ENCODE measurements at regions not wholly inside any gene's neighbourhood (a gene's known extent, or its start where the extent isn't known, plus 50 kb on each side); places are given as distances from the start of the nearest gene placed in this dataset.
"Not testable (repeated sequence)": the region's sequence is repeated elsewhere in the genome, so short reads cannot be mapped to it uniquely, and the experiment has no call there.

GRCh38 chr12:88361493-88361892 lies 218.8 kb downstream of the KITLG start:
- H3K4me3 Mint-ChIP-seq: no peak overlapping the region
- ChIA-PET CTCF (no interaction called here), POLR2A (interaction anchor here (1.0 kb wide), 1 partner anchor 10 kb away, joined by 3 read pairs; no protein-coding TSS in a partner anchor)
- intact Hi-C loops (cut with micrococcal nuclease): no loop called here
- no peaks in the 10 kb centered on the region for H3K4me1 Mint-ChIP-seq (ENCODE audit: low read depth)
- TF ChIP-seq, protein P1, sequence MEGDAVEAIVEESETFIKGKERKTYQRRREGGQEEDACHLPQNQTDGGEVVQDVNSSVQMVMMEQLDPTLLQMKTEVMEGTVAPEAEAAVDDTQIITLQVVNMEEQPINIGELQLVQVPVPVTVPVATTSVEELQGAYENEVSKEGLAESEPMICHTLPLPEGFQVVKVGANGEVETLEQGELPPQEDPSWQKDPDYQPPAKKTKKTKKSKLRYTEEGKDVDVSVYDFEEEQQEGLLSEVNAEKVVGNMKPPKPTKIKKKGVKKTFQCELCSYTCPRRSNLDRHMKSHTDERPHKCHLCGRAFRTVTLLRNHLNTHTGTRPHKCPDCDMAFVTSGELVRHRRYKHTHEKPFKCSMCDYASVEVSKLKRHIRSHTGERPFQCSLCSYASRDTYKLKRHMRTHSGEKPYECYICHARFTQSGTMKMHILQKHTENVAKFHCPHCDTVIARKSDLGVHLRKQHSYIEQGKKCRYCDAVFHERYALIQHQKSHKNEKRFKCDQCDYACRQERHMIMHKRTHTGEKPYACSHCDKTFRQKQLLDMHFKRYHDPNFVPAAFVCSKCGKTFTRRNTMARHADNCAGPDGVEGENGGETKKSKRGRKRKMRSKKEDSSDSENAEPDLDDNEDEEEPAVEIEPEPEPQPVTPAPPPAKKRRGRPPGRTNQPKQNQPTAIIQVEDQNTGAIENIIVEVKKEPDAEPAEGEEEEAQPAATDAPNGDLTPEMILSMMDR (IDR thresholded peaks at IDR 0.05): no peak
- no peaks in the 10 kb centered on the region for H3K9me3 Mint-ChIP-seq
- H3K27me3 Mint-ChIP-seq: no peaks in the 10 kb centered on the region
- H3K27ac Mint-ChIP-seq: no peak overlapping the region
- ATAC-seq (no peak), DNase-seq (no peak)
- H3K36me3 Mint-ChIP-seq (ENCODE audit: low read depth): no peaks in the 10 kb centered on the region

DNA sequence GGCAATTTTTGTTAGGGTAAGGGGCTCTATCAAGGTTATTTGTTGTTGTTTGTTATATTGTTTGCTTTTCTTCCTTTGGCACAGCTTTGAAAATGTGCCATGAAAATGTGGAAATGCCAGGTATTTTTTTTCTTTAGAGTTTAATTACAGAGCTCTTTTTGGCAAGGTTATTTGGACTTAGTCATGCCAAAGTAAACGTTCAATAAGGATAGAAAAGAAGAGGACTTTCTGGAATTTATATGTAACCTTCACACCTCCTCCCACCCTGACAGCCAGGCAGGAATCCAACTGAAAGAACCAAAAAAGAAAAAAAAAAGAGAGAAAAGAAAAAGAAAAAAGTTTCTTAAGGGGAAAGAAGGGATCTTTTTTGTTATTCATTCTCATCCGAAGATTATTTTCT lies 217.8 kb downstream of the KITLG start:
- ATAC-seq: no peak
- no peak for DNase-seq
- POLR2A ChIA-PET: interaction anchor here (0.7 kb wide), 1 partner anchor 174 kb away, joined by 5 read pairs; no protein-coding TSS in a partner anchor
- Mint-ChIP-seq H3K4me1 (ENCODE audit: low read depth) (no peaks in the 10 kb centered on the region), H3K4me3 (no peak overlapping the region), H3K9me3 (no peaks in the 10 kb centered on the region), H3K27ac (no peak overlapping the region), H3K36me3 (ENCODE audit: low read depth) (no peaks in the 10 kb centered on the region), H3K27me3 (no peaks in the 10 kb centered on the region)
- intact Hi-C loops (cut with micrococcal nuclease): no loop called here
- TF ChIP-seq, protein P1 (IDR thresholded peaks at IDR 0.05): no peak
- CTCF ChIA-PET: interaction anchor here (0.6 kb wide), 1 partner anchor 30 kb away, joined by 3 read pairs; no protein-coding TSS in a partner anchor

GRCh38 chr12:88365403-88365802 lies 214.9 kb downstream of the KITLG start:
- no peaks in the 10 kb centered on the region for H3K27me3 Mint-ChIP-seq
- ChIA-PET CTCF (interaction anchor here (1.3 kb wide), 1 partner anchor 29 kb away, joined by 3 read pairs; no protein-coding TSS in a partner anchor), POLR2A (no interaction called here)
- no peaks in the 10 kb centered on the region for H3K36me3 Mint-ChIP-seq (ENCODE audit: low read depth)
- H3K4me1 Mint-ChIP-seq (ENCODE audit: low read depth): no peaks in the 10 kb centered on the region
- DNase-seq (no peak), ATAC-seq (no peak)
- no peaks in the 10 kb centered on the region for H3K9me3 Mint-ChIP-seq
- intact Hi-C loops (cut with micrococcal nuclease): no loop called here
- H3K27ac Mint-ChIP-seq: no peak overlapping the region
- TF ChIP-seq, protein P1 (IDR thresholded peaks at IDR 0.05): no peak
- no peak overlapping the region for H3K4me3 Mint-ChIP-seq

DNA sequence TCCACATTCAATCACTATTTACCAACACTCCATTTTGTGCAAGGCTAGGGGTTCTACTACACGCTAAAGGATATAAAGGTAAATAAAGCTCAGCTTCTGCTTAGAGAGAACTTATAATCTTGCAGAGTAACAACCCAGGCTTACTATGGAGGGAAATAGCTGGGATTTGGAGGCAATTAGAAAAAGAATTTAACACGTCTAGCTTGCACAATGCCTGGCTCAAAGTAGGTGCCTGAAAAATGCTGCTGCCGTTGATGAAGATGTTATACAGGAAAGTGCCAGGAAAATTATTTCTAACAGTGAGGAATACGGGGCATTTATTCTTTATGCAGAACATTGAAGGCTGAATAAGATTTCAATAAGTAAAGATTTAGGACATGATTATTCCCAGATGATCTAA lies 214.2 kb downstream of the KITLG start:
- DNase-seq (no peak), ATAC-seq (no peak)
- POLR2A ChIA-PET: no interaction called here
- Mint-ChIP-seq H3K27ac (no peak overlapping the region), H3K4me1 (ENCODE audit: low read depth) (no peaks in the 10 kb centered on the region), H3K27me3 (no peaks in the 10 kb centered on the region), H3K36me3 (ENCODE audit: low read depth) (no peaks in the 10 kb centered on the region), H3K9me3 (no peaks in the 10 kb centered on the region), H3K4me3 (no peak overlapping the region)
- intact Hi-C loops (cut with micrococcal nuclease): no loop called here
- TF ChIP-seq, protein P1 (IDR thresholded peaks at IDR 0.05): no peak
- CTCF ChIA-PET: interaction anchor here (1.3 kb wide), 1 partner anchor 28 kb away, joined by 3 read pairs; no protein-coding TSS in a partner anchor

- DNase-seq (no peak), ATAC-seq (no peak)
- TF ChIP-seq, protein P1 (IDR thresholded peaks at IDR 0.05): no peak
- Mint-ChIP-seq H3K27me3 (no peaks in the 10 kb centered on the region), H3K4me3 (no peak overlapping the region), H3K27ac (no peak overlapping the region), H3K4me1 (ENCODE audit: low read depth) (no peaks in the 10 kb centered on the region), H3K36me3 (ENCODE audit: low read depth) (no peaks in the 10 kb centered on the region), H3K9me3 (no peaks in the 10 kb centered on the region)
- POLR2A ChIA-PET: no interaction called here
- CTCF ChIA-PET: no interaction called here
- intact Hi-C loops (cut with micrococcal nuclease): no loop called here
Observed at GRCh38 chr12:88367231-88367630, 213.0 kb downstream of the KITLG start.

DNA sequence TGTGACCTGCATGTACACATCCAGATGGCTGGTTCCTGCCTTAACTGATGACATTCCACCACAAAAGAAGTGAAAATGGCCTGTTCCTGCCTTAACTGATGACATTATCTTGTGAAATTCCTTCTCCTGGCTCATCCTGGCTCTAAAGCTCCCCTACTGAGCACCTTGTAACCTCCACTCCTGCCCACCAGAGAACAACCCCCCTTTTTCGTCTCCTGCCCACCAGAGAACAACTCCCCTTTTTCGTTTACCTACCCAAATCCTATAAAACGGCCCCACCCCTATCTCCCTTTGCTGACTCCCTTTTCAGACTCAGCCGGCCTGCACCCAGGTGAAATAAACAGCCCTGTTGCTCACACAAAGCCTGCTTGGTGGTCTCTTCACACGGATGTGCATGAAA lies 212.2 kb downstream of the KITLG start:
- H3K27me3 Mint-ChIP-seq; POLR2A ChIA-PET; DNase-seq; H3K27ac Mint-ChIP-seq; H3K4me3 Mint-ChIP-seq; intact Hi-C loops (cut with micrococcal nuclease); ATAC-seq; H3K4me1 Mint-ChIP-seq (ENCODE audit: low read depth); CTCF ChIA-PET; H3K36me3 Mint-ChIP-seq (ENCODE audit: low read depth); H3K9me3 Mint-ChIP-seq: not testable (repeated sequence)

Data from activated CD8-positive, alpha-beta T cell treated with anti-CD3 and anti-CD28 coated beads for 36 hours (primary cell).